ENCODE measurements at regions not wholly inside any gene's neighbourhood (a gene's known extent, or its start where the extent isn't known, plus 50 kb on each side); places are given as distances from the start of the nearest gene placed in this dataset.

GRCh38 chr1:215482079-215482478 is 85.0 kb upstream of the KCTD3 start:
- no peak for DNase-seq (ENCODE audit: low read depth)
- TF ChIP-seq CTCF (IDR thresholded peaks at IDR 0.05; ENCODE audit: insufficient read depth, low read depth, low read length): no peak

DNA sequence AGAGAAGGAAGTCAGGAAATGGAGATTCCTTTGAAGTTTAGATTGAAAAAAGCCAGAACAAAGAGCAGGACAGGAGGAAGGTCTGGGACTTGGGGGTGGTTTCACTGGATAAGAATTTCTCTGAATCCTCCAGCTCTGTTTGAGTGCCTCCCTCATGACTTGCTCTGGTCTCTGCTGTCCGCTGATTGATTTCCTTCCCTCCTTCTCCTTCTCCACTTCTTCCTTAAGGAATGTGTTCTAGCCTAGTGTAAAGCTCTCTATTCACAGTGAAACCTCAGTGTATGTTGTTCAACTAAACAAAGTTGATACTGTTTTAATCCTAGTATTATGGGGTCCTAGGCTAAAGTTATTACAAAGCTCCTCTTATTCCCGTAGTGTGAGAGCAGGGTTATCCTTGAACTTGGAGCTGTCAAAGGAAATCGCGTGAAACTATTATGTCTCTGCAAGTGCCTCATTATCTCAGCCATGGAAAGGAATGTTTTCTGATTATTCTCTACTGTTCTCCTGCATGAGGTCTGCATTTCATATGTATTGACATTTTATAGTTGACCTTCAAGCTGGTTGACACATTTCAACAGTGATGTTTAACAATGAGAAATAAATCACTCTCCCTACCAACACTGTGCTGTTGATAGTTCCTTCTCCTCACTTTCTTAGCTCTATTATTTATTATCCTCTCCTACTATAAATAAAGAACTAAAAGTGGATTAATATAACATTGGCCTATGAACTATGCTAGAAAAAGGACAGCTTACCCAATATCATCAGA is 82.7 kb upstream of the KCTD3 start:
- peak; percentile 8 for DNase-seq (ENCODE audit: low read depth)
- H3K4me3 ChIP-seq (ENCODE audit: low read depth, low read length): no peak overlapping the region
- no peak for TF ChIP-seq CTCF (IDR thresholded peaks at IDR 0.05; ENCODE audit: insufficient read depth, low read depth, low read length)

More at GRCh38 chr1:215482079-215482478, 85.0 kb upstream of the KCTD3 start:
- no peak overlapping the region for H3K4me3 ChIP-seq (ENCODE audit: low read depth, low read length)

- TF ChIP-seq CTCF (IDR thresholded peaks at IDR 0.05; ENCODE audit: insufficient read depth, low read depth, low read length): no peak
- DNase-seq (ENCODE audit: low read depth): no peak
- H3K4me3 ChIP-seq (ENCODE audit: low read depth, low read length): no peak overlapping the region
Observed at GRCh38 chr1:215487466-215487865, 79.6 kb upstream of the KCTD3 start.

GRCh38 chr1:215488850-215489249 is 78.3 kb upstream of the KCTD3 start:
- TF ChIP-seq CTCF (IDR thresholded peaks at IDR 0.05; ENCODE audit: insufficient read depth, low read depth, low read length): no peak
- DNase-seq (ENCODE audit: low read depth): no peak
- H3K4me3 ChIP-seq (ENCODE audit: low read depth, low read length): no peak overlapping the region

DNA sequence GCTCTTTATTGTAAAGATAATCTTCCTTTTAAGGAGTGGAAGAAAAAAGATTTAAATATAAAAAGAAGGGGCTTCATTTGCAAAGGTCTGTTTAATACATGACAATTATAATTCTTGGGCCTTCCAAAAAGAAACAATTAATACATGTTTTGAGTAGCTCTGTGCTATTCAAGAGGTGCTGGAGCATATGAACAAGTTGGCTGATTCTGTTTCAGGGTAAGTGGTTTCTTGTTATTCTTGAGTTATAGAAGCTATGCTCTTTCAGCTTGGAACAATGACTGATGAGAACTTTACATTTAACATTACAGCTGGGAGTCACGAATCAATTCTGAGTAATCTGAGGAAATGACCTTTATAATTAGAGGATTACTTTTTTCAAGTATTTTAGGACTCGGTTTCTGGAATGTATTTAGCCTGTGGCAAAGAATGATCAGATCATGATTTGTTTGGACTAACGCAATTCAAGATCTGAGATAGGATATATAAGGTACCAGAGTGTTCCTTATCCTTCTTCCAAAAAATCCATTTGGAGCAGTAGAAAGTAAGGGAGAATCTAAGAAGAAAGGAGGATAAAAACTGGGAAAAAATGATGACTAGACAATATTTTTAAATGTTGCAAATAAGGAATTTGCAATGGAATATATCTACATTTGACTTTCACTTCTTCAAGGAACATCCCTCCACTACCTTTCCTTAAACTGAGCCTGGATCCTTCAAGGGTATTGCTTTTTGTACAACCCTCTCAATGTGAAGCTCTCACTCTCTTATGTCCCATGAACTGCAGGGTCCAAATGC is 77.1 kb upstream of the KCTD3 start:
- no peak for TF ChIP-seq CTCF (IDR thresholded peaks at IDR 0.05; ENCODE audit: insufficient read depth, low read depth, low read length)
- DNase-seq (ENCODE audit: low read depth): peak; percentile 3

DNA sequence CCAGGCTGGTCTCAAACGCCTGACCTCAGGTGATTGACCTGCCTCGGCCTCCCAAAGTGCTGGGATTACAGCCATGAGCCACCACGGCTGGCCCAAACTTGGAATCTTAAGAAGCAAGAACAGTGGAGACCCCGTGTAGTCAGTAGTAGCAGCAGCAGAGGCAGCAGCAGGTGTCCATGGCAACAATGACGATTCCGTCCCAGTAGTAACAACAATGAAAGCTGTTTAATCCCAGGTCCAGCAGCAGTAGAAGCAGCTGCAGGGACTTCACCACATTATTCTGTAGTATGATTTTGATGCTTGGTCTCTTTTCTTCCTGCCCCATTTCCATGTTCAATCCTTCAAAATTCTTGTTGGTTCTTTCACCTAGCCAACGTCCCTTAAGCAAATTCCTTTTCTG is 69.6 kb upstream of the KCTD3 start:
- DNase-seq (ENCODE audit: low read depth): no peak
- H3K4me3 ChIP-seq (ENCODE audit: low read depth, low read length): no peak overlapping the region
- no peak for TF ChIP-seq CTCF (IDR thresholded peaks at IDR 0.05; ENCODE audit: insufficient read depth, low read depth, low read length)

More for the DNA sequence above, 77.1 kb upstream of the KCTD3 start:
- H3K4me3 ChIP-seq (ENCODE audit: low read depth, low read length): no peak overlapping the region

Measured in fibroblast of villous mesenchyme (primary cell).